Transverse colon (tissue), 4 donors: ENCODE measurements at regions not wholly inside any gene's neighbourhood (a gene's known extent, or its start where the extent isn't known, plus 50 kb on each side); places are given as distances from the start of the nearest gene placed in this dataset.
A peak's percentile ranks its signal among the peaks of the same experiment; 100 is the strongest.

Experiments used
- CTCF ChIP-seq, 5 experiments: fragments of 200-600 bp in 3 of 5; fragments of 450-650 bp in 2 of 5; sonication (generic) in 3 of 5; IDR thresholded peaks; 1 replicate in 2 of 5; 2 replicates in 3 of 5; pipeline ENCODE4 v1.5.1; 2016 to 2017; ENCODE audit warnings: antibody characterized with exemption in 5 of 5, inconsistent platforms in 3 of 5, mild to moderate bottlenecking in 2 of 5, moderate library complexity in 1 of 5
- EP300 ChIP-seq: sonication (generic); formaldehyde crosslinking; IDR thresholded peaks from one replicate; pipeline ENCODE4 v1.6.1; 2017; ENCODE audit warnings: antibody characterized with exemption, low read depth
- POLR2A ChIP-seq: fragments of 450-650 bp; IDR thresholded peaks from one replicate; pipeline ENCODE4 v1.6.1; 2016; ENCODE audit warnings: antibody characterized with exemption, mild to moderate bottlenecking, moderate library complexity
- POLR2AphosphoS5 ChIP-seq, 3 donors: sonication (generic); formaldehyde crosslinking; IDR thresholded peaks; one replicate each; pipeline ENCODE4 v1.6.1; 2016; ENCODE audit warnings: antibody characterized with exemption in 3 of 3

GRCh38 chr1:25022361-25023189 is 92.5 kb upstream of the RUNX3 start:
- peak; percentile 24 for TF ChIP-seq EP300
- peak; percentile 49 for TF ChIP-seq POLR2A
- TF ChIP-seq CTCF (IDR thresholded peaks at IDR 0.05): no peak
- peak in 2 of 3 donors; percentile 9 to 23 for TF ChIP-seq POLR2AphosphoS5 (IDR thresholded peaks at IDR 0.05)
